PC-3 (cell line): ENCODE measurements at regions not wholly inside any gene's neighbourhood (a gene's known extent, or its start where the extent isn't known, plus 50 kb on each side); places are given as distances from the start of the nearest gene placed in this dataset.

Experiments
- ATAC-seq: fragments of 200-7000 bp; cut with Tn5 transposase; 2 replicates; pipeline ENCODE4 v1.9.1; 2020; ENCODE audit warnings: mild to moderate bottlenecking, moderate library complexity
- BruUV-seq: library from RNA; stranded (reverse); fragments of 400-500 nt; replicated peaks from 2 replicates; lab custom pipeline; 2021; lab: Mats Ljungman, UMichigan
- CTCF ChIA-PET: fragments of 300-600 bp; sonication (Branson Sonifier 250); formaldehyde crosslinking; loops from one replicate; lab custom pipeline; 2022; ENCODE audit warnings: antibody characterized with exemption; lab: Charles Lee
- POLR2A ChIA-PET: fragments of 300-600 bp; sonication (Branson Sonifier 250); formaldehyde crosslinking; loops from one replicate; lab custom pipeline; 2022; ENCODE audit warnings: antibody characterized with exemption; ENCODE audit not compliant: unreplicated experiment; lab: Charles Lee
- DNase-seq: peaks from one replicate; pipeline ENCODE4 v3.0.0-alpha.2; 2015
- H2AFZ ChIP-seq: fragments of 300-600 bp; sonication (generic); 2 replicates; pipeline ENCODE4 v1.6.0; 2016; ENCODE audit warnings: antibody characterized with exemption, low read length
- H3F3A ChIP-seq: fragments of 300-600 bp; sonication (generic); one replicate; pipeline ENCODE4 v1.6.0; 2017; ENCODE audit warnings: antibody characterized with exemption, low read length, control low read depth, mild to moderate bottlenecking; ENCODE audit not compliant: unreplicated experiment
- H3K27ac ChIP-seq: fragments of 300-600 bp; sonication (generic); 2 replicates; pipeline ENCODE4 v1.5.1; 2016; ENCODE audit warnings: mild to moderate bottlenecking, low read length
- H3K27me3 ChIP-seq: fragments of 300-600 bp; sonication (generic); 2 replicates; pipeline ENCODE4 v1.6.1; 2016; ENCODE audit warnings: low read length, mixed read lengths
- H3K36me3 ChIP-seq: fragments of 300-600 bp; sonication (generic); 2 replicates; pipeline ENCODE4 v1.6.1; 2016; ENCODE audit warnings: low read depth, mixed run types, low read length, mixed read lengths
- H3K4me1 ChIP-seq: fragments of 300-600 bp; sonication (generic); 2 replicates; pipeline ENCODE4 v1.5.1; 2016; ENCODE audit warnings: low read length; ENCODE audit not compliant: insufficient read depth
- H3K4me2 ChIP-seq: fragments of 300-600 bp; sonication (generic); 2 replicates; pipeline ENCODE4 v1.6.0; 2016; ENCODE audit warnings: low read length
- H3K4me3 ChIP-seq: fragments of 300-600 bp; sonication (generic); 2 replicates; pipeline ENCODE4 v1.5.1; 2016; ENCODE audit warnings: mild to moderate bottlenecking, low read length, mixed read lengths
- H3K79me2 ChIP-seq: fragments of 300-600 bp; sonication (generic); 2 replicates; pipeline ENCODE4 v1.6.1; 2017; ENCODE audit warnings: low read length, mixed read lengths
- H3K9ac ChIP-seq: fragments of 300-600 bp; sonication (generic); 2 replicates; pipeline ENCODE4 v1.6.0; 2016; ENCODE audit warnings: mild to moderate bottlenecking, low read length
- H3K9me2 ChIP-seq: fragments of 300-600 bp; sonication (generic); replicated peaks from 2 replicates; pipeline ENCODE4 v1.6.1; 2016; ENCODE audit warnings: mixed run types, low read length, mixed read lengths
- H3K9me3 ChIP-seq: fragments of 300-600 bp; sonication (generic); 2 replicates; pipeline ENCODE4 v1.6.1; 2016; ENCODE audit warnings: low read length, mixed read lengths
- H4K20me1 ChIP-seq: fragments of 300-600 bp; sonication (generic); 2 replicates; pipeline ENCODE4 v1.6.1; 2016; ENCODE audit warnings: low read length, mixed read lengths
- CTCF ChIP-seq: fragments of 300-600 bp; sonication (generic); conservative IDR thresholded peaks from 2 replicates; pipeline ENCODE4 v1.5.1; 2017; ENCODE audit warnings: antibody characterized with exemption, low read depth, mild to moderate bottlenecking, low read length
- EZH2 ChIP-seq: fragments of 300-600 bp; sonication (generic); IDR thresholded peaks from one replicate; pipeline ENCODE4 v1.6.1; 2017; ENCODE audit warnings: antibody characterized with exemption, mild to moderate bottlenecking, low read length; ENCODE audit not compliant: unreplicated experiment
- EZH2phosphoT487 ChIP-seq: fragments of 300-600 bp; sonication (generic); IDR thresholded peaks from 2 replicates; pipeline ENCODE4 v1.6.1; 2018; ENCODE audit warnings: mild to moderate bottlenecking, antibody characterized with exemption, low read length, borderline replicate concordance
- intact Hi-C: fragments of 100-400 bp; cut with micrococcal nuclease; formaldehyde crosslinking; loops from 2 replicates; pipeline ENCODE4 v1.9.0; 2023

- H4K20me1 ChIP-seq = no peaks in the 10 kb centered on the region
- no peaks in the 10 kb centered on the region for H3K36me3 ChIP-seq
- H3K27me3 ChIP-seq = no peaks in the 10 kb centered on the region
- no peaks in the 10 kb centered on the region for H3K9me2 ChIP-seq
- H3F3A ChIP-seq = no peaks in the 10 kb centered on the region
- ATAC-seq (no peak), DNase-seq (no peak)
- no peak overlapping the region for H3K4me3 ChIP-seq
- H3K9ac ChIP-seq = no peak overlapping the region
- ChIA-PET CTCF (no interaction called here), POLR2A (no interaction called here)
- no peaks in the 10 kb centered on the region for H3K79me2 ChIP-seq
- TF ChIP-seq EZH2 (no peak), EZH2phosphoT487 (no peak), CTCF (no peak)
- H3K9me3 ChIP-seq = no peaks in the 10 kb centered on the region
- H3K27ac ChIP-seq = no peak overlapping the region
- BruUV-seq = no TSS peak
- H2AFZ ChIP-seq = no peak overlapping the region
- intact Hi-C loops = no loop called here
- no peaks in the 10 kb centered on the region for H3K4me1 ChIP-seq
- H3K4me2 ChIP-seq = no peak overlapping the region
Measured at GRCh38 chr6:141282263-141282662, 850.5 kb upstream of the GJE1 start.

DNA sequence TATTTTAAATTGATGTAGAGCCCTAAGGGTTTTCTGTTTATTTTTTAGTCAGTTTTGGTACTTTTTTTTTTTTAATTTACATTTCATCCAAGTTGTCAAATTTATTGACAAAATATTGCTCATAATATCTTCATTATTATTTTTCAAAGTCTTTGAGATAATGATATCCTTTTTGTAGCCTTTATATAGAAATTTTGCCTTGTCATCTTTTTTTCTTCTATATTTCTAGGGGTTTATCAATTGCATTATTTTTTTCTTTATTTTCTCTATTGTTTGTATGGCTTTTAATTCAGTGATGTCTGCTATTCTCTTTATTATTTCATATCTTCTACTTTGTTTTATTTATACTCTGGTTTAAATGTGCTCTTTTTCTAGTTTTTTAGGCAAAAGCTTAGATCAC, 863.0 kb upstream of the GJE1 start:
- no peaks in the 10 kb centered on the region for H3K79me2 ChIP-seq
- H3K9me3 ChIP-seq = no peaks in the 10 kb centered on the region
- ChIA-PET CTCF (no interaction called here), POLR2A (no interaction called here)
- no peaks in the 10 kb centered on the region for H3K36me3 ChIP-seq
- TF ChIP-seq CTCF (no peak), EZH2phosphoT487 (no peak), EZH2 (no peak)
- no peak for DNase-seq
- intact Hi-C loops = loop anchor here (5.0 to 10.0 kb wide), 2 partner anchors 285 to 293 kb away; no protein-coding TSS in a partner anchor
- H3K4me3 ChIP-seq = no peak overlapping the region
- no peaks in the 10 kb centered on the region for H3F3A ChIP-seq
- no peaks in the 10 kb centered on the region for H4K20me1 ChIP-seq
- H3K9me2 ChIP-seq = no peaks in the 10 kb centered on the region
- no TSS peak for BruUV-seq
- ATAC-seq = no peak
- H3K9ac ChIP-seq = no peak overlapping the region
- H3K27me3 ChIP-seq = no peaks in the 10 kb centered on the region
- no peak overlapping the region for H3K4me2 ChIP-seq
- H3K27ac ChIP-seq = no peak overlapping the region
- H3K4me1 ChIP-seq = peaks cover 27% of the 10 kb centered on the region
- no peak overlapping the region for H2AFZ ChIP-seq

GRCh38 chr6:141267420-141267819, 865.3 kb upstream of the GJE1 start:
- ATAC-seq (no peak), DNase-seq (no peak)
- ChIA-PET POLR2A (interaction anchor here (0.7 kb wide), 1 partner anchor 58 kb away, joined by 4 read pairs; no protein-coding TSS in a partner anchor), CTCF (interaction anchor here (0.6 kb wide), 1 partner anchor 51 kb away, joined by 4 read pairs; no protein-coding TSS in a partner anchor)
- Histone ChIP-seq H3K4me2 (no peak overlapping the region), H3K36me3 (no peaks in the 10 kb centered on the region), H3K9me3 (no peaks in the 10 kb centered on the region), H3K79me2 (no peaks in the 10 kb centered on the region), H3F3A (no peaks in the 10 kb centered on the region), H4K20me1 (no peaks in the 10 kb centered on the region), H3K27me3 (no peaks in the 10 kb centered on the region), H3K9me2 (no peaks in the 10 kb centered on the region), H3K27ac (no peak overlapping the region), H3K4me3 (no peak overlapping the region), H3K4me1 (peaks cover 36% of the 10 kb centered on the region), H3K9ac (no peak overlapping the region), H2AFZ (no peak overlapping the region)
- BruUV-seq = no TSS peak
- intact Hi-C loops = loop anchor here (5.0 kb wide), 1 partner anchor 295 kb away; no protein-coding TSS in a partner anchor
- TF ChIP-seq EZH2phosphoT487 = no peak
- no peak for TF ChIP-seq CTCF
- TF ChIP-seq EZH2 = no peak
